SIG-M5 treated with dmso at 0.1 percent for 504 hours (cell line): ENCODE measurements at regions not wholly inside any gene's neighbourhood (a gene's known extent, or its start where the extent isn't known, plus 50 kb on each side); places are given as distances from the start of the nearest gene placed in this dataset.

ENCODE experiments used
- DNase-seq: peaks from one replicate; lab custom pipeline; 2025; ENCODE audit not compliant: unreplicated experiment; lab: John Stamatoyannopoulos, UW

GRCh38 chr9:27864644-27865438 lies 291.6 kb upstream of the C9orf72 start:
- no peak for DNase-seq

- DNase-seq, result no peak
Observed at GRCh38 chr9:27866741-27867140, 293.5 kb upstream of the C9orf72 start.

DNA sequence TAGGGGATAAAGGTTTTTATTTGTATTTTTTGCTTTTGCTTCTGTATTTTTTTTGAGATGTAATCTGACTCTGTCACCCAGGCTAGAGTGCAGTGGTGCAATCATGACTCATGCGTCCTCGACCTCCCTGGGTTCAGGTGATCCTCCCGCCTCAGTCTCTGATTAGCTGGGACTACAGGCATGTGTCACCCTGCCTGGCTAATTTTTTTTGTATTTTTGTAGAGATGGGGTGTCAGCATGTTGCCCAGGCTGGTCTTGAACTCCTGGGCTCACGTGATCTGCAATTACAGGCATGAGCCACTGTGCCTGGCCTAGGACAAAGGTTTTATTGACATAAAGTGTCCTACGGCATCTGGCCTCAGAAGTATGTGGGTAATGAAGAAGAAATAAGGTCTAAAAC lies 297.1 kb upstream of the C9orf72 start:
- DNase-seq, result no peak

DNA sequence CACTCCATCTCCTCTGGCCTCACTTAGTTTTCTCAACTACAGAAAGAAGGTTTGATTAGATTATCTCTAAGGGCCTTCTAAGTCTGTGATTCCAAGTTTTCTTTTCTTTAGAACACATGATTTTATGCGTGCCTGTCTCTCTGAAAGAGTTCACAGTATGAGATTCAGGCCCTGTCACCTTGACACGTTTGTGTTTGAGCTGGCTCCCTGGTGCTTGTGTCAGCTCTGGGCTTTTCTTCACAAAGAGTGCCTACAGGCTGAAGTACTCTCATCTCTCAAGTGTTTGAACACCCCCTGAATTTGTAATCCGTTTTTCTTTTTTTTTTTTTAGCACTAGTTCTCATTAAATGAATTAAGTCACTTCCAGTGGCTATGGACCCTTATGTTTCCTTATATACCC lies 306.9 kb upstream of the C9orf72 start:
- DNase-seq, result no peak

- DNase-seq, result no peak
Observed at GRCh38 chr9:27880635-27881034, 307.4 kb upstream of the C9orf72 start.

GRCh38 chr9:27888661-27889295 lies 315.5 kb upstream of the C9orf72 start:
- DNase-seq, result no peak

DNA sequence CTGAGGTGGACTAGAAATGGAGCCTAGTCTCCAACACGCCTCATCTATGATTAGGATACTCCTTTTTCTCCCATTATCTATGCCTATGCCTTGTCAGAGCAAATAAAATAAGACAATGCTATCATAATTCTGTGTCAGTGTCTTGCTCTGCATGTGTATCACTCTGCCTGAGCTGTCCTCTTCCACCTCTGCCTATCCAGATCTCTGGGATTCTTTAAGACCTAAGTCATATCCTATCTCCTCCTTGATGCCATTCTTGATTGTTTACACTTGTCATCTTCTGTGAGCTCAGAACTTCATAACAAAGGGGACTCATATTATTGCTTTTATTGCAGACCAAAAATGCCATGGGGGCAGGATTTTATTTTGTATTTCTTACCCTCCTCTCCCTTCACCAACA lies 351.2 kb upstream of the C9orf72 start:
- DNase-seq, result no peak

DNA sequence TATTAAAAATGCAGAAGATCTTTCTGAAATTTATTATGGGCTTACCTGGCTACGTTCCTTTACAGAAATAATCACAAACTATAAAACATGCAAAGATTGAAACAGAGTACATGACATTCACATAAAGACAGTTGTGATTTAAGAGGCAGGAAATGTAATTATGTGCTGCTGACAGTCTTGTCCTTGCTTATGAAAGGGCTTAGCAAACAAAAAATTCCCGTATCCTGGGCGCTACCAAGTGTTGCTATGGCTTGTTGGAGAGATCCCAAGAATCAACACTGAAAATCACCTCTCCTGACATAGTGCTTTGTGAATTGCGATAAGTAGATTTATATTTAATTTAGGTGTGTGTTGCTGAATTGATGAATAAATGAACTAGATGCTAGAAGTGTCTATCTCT lies 352.5 kb upstream of the C9orf72 start:
- DNase-seq, result no peak

- DNase-seq, result no peak
Observed at GRCh38 chr9:27929841-27930240, 356.6 kb upstream of the C9orf72 start.

DNA sequence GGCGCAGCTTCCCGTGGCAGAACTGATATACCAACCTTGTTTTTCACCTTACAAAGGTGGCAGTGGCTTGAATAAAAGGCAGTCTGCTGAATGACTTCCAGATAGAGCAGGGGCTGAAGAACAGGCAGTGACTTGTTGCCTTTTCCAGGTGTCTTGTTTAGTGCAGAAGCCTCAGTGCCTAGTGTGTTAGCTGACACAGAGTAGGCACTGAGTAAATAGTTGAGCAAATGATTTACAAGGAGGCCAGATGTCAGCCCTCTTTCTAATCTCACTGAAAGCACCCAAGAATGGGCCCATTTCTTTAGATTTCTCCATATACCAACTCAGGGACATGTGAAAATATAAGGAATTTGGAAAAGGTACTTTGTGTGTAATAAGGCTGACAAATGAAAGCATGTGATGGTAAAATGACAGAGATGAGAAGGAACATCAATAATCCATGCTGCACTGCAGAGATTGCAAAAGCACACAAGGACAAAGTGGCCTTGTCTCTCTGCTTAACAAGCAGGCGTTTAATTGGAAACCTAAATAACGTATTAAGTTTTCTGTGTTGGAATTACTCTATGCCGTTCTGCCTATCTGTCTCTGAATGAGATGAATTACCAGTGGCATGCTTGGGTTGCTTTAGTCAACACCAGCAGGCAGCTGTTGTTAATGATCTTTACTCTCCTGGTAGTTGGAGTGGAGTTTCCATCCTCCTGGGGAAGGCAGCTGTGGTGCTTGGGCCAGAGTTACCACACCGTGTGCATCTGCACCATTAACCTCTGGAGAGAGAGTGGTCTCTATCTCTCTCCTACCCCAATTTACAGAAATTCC lies 360.1 kb upstream of the C9orf72 start:
- DNase-seq, result no peak

DNA sequence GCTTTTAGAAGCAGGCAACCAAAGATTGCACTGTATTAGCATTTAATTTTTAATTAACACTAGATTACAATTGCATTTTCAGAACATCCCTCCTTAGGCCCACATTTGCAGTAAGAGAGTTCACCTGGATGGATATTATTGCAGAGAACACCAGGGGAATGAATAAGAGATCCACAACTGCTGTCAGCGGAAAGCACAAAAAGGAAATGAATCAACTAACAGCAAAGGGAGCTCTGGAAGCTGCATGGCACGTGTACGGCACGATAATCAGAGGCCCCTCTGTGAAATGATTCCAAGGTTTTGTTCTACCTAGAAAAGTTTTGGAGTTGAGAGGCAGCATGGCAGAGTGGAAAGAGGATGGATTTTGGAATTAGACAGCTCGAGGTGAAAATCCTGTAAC lies 361.2 kb upstream of the C9orf72 start:
- no peak for DNase-seq

- no peak for DNase-seq
Observed at GRCh38 chr9:27939186-27939585, 365.9 kb upstream of the C9orf72 start.

- DNase-seq, result no peak
Observed at GRCh38 chr9:27940535-27940934, 367.3 kb upstream of the C9orf72 start.

DNA sequence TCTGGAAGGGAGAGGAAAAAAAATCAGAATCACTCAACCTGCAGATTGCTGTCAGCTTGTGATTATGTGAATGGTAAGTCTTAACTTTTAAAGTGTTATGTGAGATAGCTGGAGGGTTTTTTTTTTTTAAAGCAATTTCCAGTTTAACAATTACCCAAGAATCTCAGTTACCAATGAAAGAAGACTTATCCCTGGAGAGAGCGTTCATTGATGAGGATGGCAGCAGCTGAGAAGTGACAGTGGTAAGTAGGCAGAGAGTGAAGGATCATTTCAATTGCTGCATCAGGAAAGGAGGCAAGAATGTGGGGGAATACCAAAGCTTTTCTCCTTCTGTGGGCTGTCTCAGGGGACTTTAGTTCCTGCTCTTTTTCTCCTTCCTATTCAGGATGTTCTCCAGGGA lies 370.2 kb upstream of the C9orf72 start:
- DNase-seq, result no peak

GRCh38 chr9:27945386-27945785 lies 372.1 kb upstream of the C9orf72 start:
- no peak for DNase-seq

DNA sequence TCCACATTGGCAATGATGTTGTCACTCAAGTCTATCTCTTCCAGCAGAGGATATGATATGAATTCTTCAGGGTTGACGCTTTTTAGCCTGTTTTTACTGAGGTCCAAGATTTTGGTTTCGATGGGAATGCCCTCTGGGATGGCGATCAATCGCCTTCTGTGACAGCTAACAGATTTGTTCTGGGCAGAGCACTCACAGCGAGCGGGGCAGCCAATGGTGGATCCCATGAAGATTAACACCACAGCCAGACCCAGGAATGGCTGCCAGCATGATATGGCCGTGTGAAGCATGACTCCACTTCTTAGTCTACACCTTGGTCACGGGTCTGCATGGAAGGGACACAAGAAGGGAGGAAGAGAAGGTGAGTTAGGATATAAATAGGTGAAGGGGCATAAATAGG lies 377.1 kb upstream of the C9orf72 start:
- no peak for DNase-seq

GRCh38 chr9:27954858-27955257 lies 381.6 kb upstream of the C9orf72 start:
- DNase-seq, result no peak

DNA sequence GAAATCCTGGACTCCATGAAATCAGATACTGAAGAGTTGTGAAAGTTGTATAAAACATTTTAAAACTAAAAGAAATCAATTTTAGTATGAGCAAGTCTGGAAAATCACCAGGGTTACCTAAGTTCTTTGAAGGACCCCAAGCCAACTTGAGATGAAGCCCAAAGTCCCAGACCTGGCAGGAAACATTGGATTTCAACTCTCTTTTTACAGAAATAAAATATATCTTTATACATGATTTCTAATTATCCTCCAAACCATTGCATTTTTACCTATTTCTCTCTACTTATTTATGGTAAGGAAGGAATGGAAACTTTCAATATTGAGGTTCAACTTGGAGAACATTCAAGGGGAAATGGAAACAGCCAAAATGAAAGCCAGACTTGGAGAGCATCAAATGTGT lies 390.6 kb upstream of the C9orf72 start:
- no peak for DNase-seq

DNA sequence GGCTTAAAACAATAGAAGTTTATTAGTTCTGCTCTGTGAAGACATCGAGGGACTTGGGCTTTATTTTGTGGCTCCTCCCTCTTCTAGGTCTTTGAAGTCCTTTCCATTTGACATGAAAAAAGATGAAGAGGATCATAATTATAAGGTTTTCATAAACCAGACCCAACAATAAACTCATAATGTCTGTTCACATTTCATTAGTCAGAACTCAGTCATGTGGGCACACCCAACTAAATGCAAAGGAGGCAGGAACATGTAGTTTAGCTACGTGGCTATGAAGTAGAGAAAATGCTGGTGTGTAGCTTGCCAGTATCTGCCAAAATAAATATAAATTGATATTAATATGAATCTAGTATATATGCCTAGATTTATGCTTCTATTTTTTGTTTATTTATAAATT lies 393.9 kb upstream of the C9orf72 start:
- DNase-seq, result no peak

- DNase-seq, result no peak
Observed at GRCh38 chr9:27977931-27978330, 404.6 kb upstream of the C9orf72 start.

DNA sequence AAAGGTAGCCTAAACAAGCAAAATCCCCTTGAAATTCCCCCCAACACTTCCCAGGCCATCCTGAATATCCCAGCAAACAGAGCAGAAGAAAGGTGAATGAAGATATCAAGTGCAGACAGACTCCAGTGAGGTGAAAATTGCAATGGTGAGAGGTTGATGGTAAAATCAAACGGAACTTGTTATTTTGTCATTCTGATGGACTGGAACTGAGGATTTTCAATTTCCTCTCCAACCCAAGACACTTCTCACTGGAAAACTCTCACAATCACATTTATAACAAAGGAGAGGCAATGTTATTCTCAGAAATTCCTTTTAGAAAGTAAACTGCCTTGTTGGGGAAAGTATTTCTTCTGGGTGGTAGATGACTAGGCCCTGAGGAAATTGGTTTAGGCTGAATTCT lies 412.4 kb upstream of the C9orf72 start:
- DNase-seq, result no peak

- no peak for DNase-seq
Observed at GRCh38 chr9:27990524-27990923, 417.2 kb upstream of the C9orf72 start.
